H1 (cell line): ENCODE measurements at regions not wholly inside any gene's neighbourhood (a gene's known extent, or its start where the extent isn't known, plus 50 kb on each side); places are given as distances from the start of the nearest gene placed in this dataset.

Experiments
- GTF2F1 ChIP-seq: IDR thresholded peaks from 2 replicates; pipeline ENCODE4 v1.6.1; 2012; ENCODE audit warnings: low read depth, low read length, improper control_type of control experiment, borderline replicate concordance
- HDAC2 ChIP-seq, 2 experiments: fragments of 300-600 bp in 1 of 2; sonication (generic) in 1 of 2; IDR thresholded peaks; 2 replicates each; pipeline ENCODE4 v1.6.1; 2011 to 2012; ENCODE audit warnings: low read depth in 2 of 2, low read length in 2 of 2, mild to moderate bottlenecking in 2 of 2, moderate library complexity in 2 of 2, borderline replicate concordance in 1 of 2, inconsistent platforms in 1 of 2
- KDM4A ChIP-seq: IDR thresholded peaks from one replicate; pipeline ENCODE4 v1.7.1; 2012; ENCODE audit warnings: low read depth, mild to moderate bottlenecking, moderate library complexity, low read length, inconsistent platforms; ENCODE audit not compliant: severe bottlenecking

GRCh38 chr1:234732260-234732659, 122.3 kb upstream of the IRF2BP2 start (continued):
- TF ChIP-seq HDAC2 (IDR thresholded peaks at IDR 0.05; ENCODE audit: borderline replicate concordance in 1 of 2, low read depth in 2 of 2, low read length in 2 of 2) (no peak), GTF2F1 (no peak), KDM4A (no peak)
- TF ChIP-seq, all 59 proteins: peak for 0
